ENCODE measurements at regions not wholly inside any gene's neighbourhood (a gene's known extent, or its start where the extent isn't known, plus 50 kb on each side); places are given as distances from the start of the nearest gene placed in this dataset.
"Not testable (repeated sequence)": the region's sequence is repeated elsewhere in the genome, so short reads cannot be mapped to it uniquely, and the experiment has no call there.

- DNase-seq (ENCODE audit: low spot score), result no peak
Observed at GRCh38 chr3:107942244-107942643, 148.6 kb downstream of the CD47 start.

GRCh38 chr3:107939691-107940442 is 151.0 kb downstream of the CD47 start:
- DNase-seq (ENCODE audit: low spot score), result no peak

- no peak for DNase-seq (ENCODE audit: low spot score)
Observed at GRCh38 chr3:107938143-107938542, 152.7 kb downstream of the CD47 start.

GRCh38 chr3:107934808-107935207 is 156.0 kb downstream of the CD47 start:
- no peak for DNase-seq (ENCODE audit: low spot score)

DNA sequence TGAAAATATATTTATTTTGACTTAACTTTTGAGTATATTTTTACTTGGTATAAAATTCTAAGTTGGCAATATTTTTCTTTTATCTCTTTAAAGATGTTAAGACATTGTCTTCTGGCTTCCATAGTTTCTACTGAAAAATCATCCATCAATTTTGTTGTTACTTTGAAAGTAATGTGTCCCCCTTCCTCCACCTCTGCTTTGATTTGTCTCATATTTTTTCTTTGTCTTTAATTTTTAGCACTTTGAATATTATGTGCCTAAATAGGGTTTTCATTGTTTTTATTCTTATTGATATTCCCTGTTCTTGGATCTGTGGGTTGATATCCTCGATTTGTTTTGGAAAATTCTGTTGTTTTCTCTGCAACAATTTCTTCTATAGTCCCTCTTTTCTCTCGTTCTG is 157.4 kb downstream of the CD47 start:
- no peak for DNase-seq (ENCODE audit: low spot score)

DNA sequence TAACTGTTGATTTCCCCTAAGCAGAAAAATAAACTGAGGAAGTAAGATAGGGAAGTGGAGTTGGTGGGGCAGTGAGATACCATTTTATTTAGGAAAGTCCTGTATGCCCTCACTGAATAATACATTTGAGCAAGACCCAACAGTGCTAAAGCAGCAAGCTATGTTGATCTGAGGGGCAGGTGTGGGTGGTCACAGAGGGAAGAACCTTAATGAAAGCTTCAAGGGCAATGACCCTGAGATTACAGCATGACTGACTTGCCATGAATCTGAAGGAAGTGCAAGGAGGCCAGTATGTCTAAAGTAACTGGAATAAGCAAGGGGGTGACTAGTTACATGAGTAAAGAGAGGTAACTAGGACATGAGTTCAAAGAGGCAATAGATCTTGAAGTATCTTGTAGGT is 159.5 kb downstream of the CD47 start:
- no peak for DNase-seq (ENCODE audit: low spot score)

DNA sequence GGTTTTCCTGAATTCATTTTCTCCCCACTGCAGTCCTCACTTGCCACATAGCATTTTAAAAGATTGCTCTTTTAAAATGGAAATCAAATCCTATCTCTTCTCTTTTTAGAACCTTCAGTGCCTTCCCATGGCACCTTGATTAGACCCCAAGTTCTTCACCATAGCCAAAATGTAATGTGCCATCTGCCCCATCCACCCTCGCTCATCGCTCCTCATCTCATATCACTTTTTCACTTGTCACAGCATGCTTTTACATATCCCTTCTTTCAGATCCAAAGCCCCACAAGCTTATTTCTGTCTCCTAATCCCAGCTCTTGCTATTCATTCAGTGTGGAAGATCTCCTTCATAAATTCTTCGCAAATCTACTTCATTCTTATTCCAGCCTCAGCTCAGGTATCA is 161.7 kb downstream of the CD47 start:
- no peak for DNase-seq (ENCODE audit: low spot score)

DNA sequence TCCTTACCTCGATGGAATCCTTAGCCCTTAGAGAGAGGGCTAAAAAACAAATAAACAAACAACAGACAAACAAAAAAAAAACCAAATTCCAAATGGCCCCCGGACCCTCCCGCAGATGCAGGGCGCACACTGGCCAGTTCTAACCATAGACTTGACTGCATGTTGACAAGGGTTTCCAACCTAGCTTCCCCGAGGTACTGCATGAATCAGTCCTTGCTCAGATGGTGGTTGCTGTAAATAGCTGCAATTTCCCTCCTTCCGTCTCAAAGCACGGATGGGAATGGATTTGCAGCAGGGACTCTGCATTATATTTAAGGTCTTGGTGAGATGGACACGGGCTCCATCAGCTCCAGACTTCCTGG is 162.8 kb downstream of the CD47 start:
- DNase-seq (ENCODE audit: low spot score), result no peak

GRCh38 chr3:107927361-107928083 is 163.3 kb downstream of the CD47 start:
- peak; percentile 32 for DNase-seq (ENCODE audit: low spot score)

GRCh38 chr3:107925851-107926250 is 165.0 kb downstream of the CD47 start:
- DNase-seq (ENCODE audit: low spot score), result no peak

- no peak for DNase-seq (ENCODE audit: low spot score)
Observed at GRCh38 chr3:107921038-107921437, 169.8 kb downstream of the CD47 start.

- no peak for DNase-seq (ENCODE audit: low spot score)
Observed at GRCh38 chr3:107920538-107920937, 170.3 kb downstream of the CD47 start.

- no peak for DNase-seq (ENCODE audit: low spot score)
Observed at GRCh38 chr3:107919239-107919638, 171.6 kb downstream of the CD47 start.

- no peak for DNase-seq (ENCODE audit: low spot score)
Observed at GRCh38 chr3:107916171-107916570, 174.7 kb downstream of the CD47 start.

DNA sequence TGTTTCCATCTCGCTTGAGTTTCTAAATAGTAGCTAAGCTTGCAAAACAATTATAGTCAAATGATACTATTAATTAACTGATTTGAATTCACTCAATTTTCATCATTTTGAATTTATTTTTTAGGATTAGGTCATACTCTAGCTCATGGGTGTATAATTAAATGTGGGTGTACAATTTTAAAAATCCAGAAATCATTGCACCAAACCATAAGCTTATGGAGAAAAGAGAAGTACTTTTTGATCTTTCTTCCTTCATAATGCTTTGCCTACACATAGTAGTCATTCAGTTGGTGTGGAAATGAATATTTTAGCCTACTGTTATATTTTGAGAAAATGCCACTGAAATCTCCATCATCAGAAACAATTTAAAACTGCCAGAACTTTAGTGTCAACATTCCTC is 175.1 kb downstream of the CD47 start:
- DNase-seq (ENCODE audit: low spot score), result no peak

- DNase-seq (ENCODE audit: low spot score), result no peak
Observed at GRCh38 chr3:107913701-107914100, 177.1 kb downstream of the CD47 start.

DNA sequence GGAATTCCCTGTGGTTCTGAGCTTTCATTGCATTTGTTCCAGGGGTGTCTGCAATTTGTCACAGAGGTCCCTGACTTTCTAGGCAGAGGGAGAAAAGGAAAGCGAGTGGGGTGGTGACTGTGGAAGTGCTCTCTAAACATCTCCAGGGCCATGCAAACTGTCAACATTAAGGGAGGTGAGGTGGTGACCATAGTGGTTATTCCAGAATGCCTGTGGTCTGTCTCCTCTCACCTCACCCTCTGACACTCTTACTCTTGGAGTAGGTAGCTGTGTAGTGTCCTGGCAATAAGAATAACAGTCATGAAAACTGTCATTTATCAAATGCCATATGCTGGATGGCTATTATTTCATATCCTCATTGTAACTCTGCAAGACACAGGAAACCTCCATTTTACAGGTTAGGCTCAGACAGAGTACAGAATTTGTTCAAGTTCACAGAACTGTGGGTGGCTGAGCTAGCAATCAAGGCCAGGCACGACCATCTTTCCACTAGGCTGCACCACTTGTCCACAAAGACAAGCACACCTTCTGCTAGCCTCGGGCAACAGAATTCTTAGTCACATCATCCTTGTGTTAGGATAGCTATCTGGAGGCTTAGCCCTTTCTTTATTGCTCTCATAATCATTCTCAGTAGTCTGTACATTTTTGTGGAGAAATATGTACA is 179.4 kb downstream of the CD47 start:
- no peak for DNase-seq (ENCODE audit: low spot score)

GRCh38 chr3:107910713-107911259 is 180.0 kb downstream of the CD47 start:
- no peak for DNase-seq (ENCODE audit: low spot score)

- not testable (repeated sequence) for DNase-seq (ENCODE audit: low spot score)
Observed at GRCh38 chr3:107909583-107909982, 181.2 kb downstream of the CD47 start.

DNA sequence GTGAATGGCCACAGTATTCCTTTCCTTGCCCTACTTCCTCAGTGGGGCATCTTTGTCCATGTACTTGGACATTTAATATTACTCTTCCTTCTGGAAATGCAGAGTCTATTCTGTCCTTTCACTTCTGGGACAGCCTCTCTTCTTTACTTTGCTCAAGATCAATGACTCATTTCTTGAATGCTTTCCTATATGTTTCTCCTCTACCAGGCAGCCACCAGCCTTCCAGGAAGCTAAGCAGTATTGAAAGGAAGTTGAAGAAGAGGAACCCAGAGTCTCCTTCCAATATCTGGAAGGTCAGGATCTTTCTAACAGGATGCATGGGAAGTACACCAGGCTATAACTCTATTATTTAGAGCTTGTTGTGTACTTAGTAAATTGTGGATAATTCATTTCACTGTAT is 182.8 kb downstream of the CD47 start:
- no peak for DNase-seq (ENCODE audit: low spot score)

DNA sequence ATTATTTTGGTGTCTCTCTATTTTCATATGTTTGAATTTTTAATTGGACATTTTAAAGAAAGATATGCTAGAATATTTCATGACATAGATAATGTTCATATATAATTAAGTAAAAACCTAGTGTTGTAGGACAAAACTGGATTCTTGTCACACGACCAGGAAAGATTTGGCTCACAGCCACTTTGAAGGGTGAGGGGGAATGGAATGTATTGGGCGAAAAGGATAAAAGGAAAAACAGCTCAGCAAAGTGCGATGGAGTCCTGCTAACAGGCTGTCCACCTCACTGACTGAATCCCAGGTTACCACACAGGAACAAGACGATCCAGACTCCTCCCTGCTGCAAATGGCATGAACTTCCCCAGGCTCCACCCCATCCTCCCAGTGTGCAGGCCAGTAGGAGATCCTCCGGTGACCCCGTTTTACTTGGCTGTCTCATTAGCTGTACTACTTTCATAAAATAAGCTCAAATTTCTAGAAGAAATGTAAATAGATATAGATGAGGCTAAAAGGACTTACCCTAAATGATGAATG is 186.2 kb downstream of the CD47 start:
- no peak for DNase-seq (ENCODE audit: low spot score)

DNA sequence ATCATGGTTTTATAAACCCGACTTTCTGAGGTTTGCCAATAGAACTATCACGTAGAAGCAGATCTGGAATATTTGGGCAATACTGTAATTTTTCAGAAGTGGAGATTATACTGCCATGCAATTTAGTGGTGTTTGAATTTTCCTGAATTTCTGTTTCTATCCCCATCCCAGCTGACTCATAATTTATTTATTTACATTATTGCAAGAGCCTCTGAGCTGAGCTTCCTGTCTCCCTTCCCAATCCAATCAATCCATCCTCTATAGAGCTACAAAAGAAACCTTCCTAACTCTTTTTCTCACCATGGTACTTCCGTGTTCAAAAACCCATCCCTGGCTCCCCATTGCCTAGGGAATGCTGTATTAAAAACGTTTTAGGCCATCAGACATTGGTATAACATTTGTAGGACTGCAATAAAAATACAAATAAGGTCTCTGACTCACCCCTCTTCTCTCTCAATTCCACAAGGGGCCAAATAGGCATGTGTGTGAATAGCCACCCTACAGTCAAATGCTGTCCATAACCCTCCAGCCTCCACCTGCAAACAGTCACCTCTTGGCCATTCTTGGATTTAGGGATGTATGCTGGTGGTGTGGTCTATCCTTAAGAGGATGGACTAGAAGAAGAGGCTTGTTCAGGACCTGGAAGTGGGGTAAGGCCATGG is 190.7 kb downstream of the CD47 start:
- no peak for DNase-seq (ENCODE audit: low spot score)
